ENCODE measurements at regions not wholly inside any gene's neighbourhood (a gene's known extent, or its start where the extent isn't known, plus 50 kb on each side); places are given as distances from the start of the nearest gene placed in this dataset.
"Not testable (repeated sequence)": the region's sequence is repeated elsewhere in the genome, so short reads cannot be mapped to it uniquely, and the experiment has no call there.

DNA sequence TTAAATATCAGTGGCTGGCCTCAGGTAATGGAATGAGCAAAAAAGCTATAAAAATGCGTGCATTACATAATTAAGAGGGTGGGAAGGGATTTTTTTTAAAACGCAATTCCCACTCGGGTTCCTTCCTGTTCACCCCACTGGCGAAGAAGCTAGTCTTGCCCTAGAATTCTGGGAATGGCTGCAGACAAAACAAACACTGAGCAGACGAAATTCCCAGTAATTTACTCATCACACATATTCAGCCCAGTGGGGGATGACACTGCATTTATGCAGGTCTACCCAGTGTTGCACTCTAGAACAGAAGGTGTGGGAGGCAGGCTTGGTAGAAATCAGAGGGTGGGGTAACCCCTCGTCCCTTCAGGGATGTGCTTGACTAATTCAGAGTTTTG is 2695.0 kb upstream of the DEFB115 start:
- DNase-seq, result no peak
- no peaks in the 10 kb centered on the region for H3K9me3 ChIP-seq
- TF ChIP-seq, protein P1, sequence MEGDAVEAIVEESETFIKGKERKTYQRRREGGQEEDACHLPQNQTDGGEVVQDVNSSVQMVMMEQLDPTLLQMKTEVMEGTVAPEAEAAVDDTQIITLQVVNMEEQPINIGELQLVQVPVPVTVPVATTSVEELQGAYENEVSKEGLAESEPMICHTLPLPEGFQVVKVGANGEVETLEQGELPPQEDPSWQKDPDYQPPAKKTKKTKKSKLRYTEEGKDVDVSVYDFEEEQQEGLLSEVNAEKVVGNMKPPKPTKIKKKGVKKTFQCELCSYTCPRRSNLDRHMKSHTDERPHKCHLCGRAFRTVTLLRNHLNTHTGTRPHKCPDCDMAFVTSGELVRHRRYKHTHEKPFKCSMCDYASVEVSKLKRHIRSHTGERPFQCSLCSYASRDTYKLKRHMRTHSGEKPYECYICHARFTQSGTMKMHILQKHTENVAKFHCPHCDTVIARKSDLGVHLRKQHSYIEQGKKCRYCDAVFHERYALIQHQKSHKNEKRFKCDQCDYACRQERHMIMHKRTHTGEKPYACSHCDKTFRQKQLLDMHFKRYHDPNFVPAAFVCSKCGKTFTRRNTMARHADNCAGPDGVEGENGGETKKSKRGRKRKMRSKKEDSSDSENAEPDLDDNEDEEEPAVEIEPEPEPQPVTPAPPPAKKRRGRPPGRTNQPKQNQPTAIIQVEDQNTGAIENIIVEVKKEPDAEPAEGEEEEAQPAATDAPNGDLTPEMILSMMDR (IDR thresholded peaks at IDR 0.05; ENCODE audit: low read depth, low read length), result no peak
- no peaks in the 10 kb centered on the region for H3K36me3 ChIP-seq
- no peaks in the 10 kb centered on the region for H3K4me1 ChIP-seq
- no peaks in the 10 kb centered on the region for H3K27me3 ChIP-seq
- no peak overlapping the region for H3K4me3 ChIP-seq (ENCODE audit: low read depth, low read length)

DNA sequence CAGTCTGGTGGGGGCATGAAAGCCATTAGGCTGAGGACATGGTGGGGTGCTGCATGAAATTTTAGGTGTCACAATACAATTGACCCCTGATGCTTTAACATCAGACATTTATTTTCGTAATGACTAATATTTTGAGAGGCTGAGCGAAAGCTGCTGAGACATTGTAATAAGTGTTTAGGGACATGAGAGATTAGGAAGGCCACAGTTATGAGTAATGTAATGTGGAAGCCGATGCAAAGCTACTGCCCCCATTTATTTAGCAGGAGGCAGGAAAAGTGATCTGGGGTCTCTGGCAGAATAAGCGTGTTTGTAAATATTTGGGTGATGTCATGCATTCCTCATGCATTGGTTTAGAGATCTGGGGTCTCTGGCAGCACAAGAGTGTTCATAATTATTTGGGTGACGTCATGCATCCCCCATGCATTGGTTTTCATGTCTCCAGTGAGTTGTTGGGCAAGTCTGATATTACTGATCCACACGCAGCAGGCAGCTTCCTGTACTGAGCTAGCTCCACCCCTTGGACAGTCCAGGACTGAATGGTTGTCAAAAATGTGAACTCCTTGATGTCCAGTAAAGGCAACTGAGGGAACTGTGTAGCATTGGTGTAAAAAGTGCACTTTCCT is 2694.5 kb upstream of the DEFB115 start:
- H3K36me3 ChIP-seq; H3K4me1 ChIP-seq; DNase-seq; H3K27me3 ChIP-seq; H3K9me3 ChIP-seq; H3K4me3 ChIP-seq (ENCODE audit: low read depth, low read length): not testable (repeated sequence)

DNA sequence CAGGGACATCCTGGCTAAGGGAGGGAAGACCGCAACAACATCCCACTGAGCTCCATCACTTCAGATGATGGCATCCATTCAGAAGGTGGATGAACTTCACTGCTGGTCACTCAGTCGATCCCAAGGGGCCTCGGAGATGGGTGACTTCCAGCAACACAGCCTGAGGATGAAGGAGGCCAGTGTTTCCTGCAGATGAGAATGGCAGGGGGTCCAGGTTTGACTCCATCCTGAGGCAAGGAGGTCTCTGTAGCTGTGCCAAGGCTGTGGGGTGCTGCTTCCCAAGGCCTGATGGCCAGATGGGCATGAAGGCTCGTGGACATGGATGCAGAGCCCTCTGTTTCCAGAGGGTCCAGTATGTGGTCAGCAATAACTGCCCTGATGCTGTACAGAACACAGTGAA is 2693.4 kb upstream of the DEFB115 start:
- not testable (repeated sequence) for H3K9me3 ChIP-seq; H3K4me3 ChIP-seq (ENCODE audit: low read depth, low read length); H3K36me3 ChIP-seq; H3K27me3 ChIP-seq; H3K4me1 ChIP-seq; DNase-seq

DNA sequence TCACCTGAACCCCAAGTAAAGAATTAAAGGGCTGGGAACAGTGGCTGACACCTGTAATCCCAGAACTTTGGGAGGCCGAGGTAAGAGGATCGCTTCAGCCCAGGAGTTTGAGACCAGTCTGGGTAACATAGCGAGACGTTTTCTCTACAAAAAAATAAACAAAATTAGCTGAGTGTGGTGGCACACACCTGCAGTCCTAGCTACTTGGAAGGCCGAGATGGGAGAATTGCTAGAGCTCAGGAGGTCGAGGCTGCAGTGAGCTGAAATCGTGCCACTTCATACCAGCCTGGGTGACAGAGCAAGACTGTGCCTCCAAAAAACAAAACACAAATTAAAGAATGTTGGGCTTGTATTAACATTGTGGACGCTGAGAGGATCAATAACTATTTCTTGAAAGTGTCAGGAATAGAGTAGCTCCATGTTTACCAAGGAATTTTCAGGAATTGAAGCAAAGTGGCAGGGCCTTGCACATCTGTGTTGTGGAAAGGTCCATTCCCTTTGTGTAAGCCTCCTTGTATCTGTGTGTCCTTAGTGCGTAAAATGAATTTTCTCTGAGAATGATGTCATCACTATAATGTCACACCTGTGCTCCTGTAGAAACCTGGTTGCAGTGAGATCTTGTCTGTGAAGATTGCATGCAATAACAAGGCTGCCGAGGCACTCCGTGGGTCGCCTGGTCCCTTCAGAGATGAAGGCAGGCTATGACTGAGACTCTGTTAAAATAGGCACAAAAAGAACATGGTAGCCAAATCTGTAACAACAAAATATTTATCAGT is 2692.6 kb upstream of the DEFB115 start:
- not testable (repeated sequence) for H3K27me3 ChIP-seq; H3K4me3 ChIP-seq (ENCODE audit: low read depth, low read length); H3K36me3 ChIP-seq; H3K9me3 ChIP-seq; DNase-seq; H3K4me1 ChIP-seq

DNA sequence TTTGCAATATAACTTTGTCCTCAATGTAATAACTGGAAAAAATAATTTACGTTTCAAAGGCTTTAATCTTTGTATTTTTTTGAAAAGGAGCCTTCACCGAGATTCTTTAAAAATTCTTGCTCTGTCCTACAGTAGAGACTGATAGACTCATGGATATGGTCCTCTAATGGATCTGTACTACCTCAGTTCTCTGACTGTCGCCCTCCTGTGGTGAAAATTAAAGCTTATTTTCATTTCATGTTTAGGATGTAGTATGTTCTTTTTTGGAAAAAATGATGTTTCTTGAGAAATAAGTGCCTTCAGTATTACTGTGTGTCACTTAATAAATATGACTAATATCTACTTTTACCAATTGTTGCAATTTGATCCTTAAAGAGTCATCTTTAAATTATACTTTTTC is 2681.5 kb upstream of the DEFB115 start:
- not testable (repeated sequence) for H3K36me3 ChIP-seq; H3K9me3 ChIP-seq; DNase-seq; H3K4me1 ChIP-seq; H3K27me3 ChIP-seq; H3K4me3 ChIP-seq (ENCODE audit: low read depth, low read length)

DNA sequence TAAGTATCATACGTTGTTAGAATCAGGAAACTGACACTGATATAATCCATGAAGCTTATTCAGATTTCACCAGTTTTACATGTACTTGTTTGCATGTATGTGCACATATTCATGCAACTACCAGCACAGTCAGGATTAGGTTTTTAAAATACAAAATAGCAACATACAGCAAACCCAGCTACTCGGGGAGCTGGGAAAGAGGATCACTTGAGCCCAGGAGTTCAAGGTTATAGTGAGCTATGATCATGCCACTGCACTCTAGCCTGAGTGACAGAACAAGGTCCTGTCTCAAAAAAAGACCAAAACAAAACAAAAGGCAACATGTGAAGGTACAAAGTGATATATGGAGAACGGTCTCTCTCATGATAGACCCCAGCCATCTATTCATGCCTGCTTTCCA is 2665.8 kb upstream of the DEFB115 start:
- H3K4me3 ChIP-seq (ENCODE audit: low read depth, low read length); H3K4me1 ChIP-seq; H3K9me3 ChIP-seq; DNase-seq; H3K36me3 ChIP-seq; H3K27me3 ChIP-seq: not testable (repeated sequence)

DNA sequence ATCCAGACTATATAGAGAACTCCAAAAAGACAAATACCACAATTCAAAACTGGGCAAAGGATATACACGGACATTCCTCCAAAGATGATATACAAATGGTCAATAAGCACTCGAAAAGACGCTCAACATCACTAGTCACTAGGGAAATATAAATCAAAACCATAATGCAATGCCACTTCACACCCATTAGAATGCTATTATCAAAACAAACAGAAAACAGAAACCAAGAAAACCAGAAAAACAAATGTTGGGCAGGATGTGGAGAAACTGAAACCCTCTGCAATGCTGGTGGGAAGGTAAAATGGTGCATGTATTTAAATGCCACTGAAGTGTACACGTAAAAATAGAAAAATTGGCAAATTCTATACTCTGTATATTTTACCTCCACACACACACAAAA is 2664.1 kb upstream of the DEFB115 start:
- not testable (repeated sequence) for H3K27me3 ChIP-seq; H3K4me3 ChIP-seq (ENCODE audit: low read depth, low read length); H3K36me3 ChIP-seq; H3K9me3 ChIP-seq; DNase-seq; H3K4me1 ChIP-seq

DNA sequence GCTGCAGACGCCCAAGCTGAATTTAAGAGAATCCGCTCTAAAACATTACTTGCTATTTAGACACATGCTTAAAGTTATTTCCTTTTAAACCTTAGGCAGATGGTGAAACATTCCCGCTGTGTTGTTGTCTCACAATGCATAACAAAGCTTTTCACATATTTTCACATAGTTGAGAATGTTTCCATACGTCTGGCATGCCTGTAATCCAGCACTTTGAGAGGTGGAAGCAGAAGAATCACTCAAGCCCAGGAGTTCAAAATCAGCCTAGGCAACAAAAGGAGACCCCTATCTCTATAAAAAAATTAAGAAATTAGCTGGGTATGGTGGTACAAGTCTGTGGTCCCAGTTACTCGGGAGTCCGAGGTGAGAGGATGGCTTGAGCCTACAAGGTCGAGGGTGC is 2663.0 kb upstream of the DEFB115 start:
- H3K36me3 ChIP-seq; H3K4me3 ChIP-seq (ENCODE audit: low read depth, low read length); DNase-seq; H3K4me1 ChIP-seq; H3K9me3 ChIP-seq; H3K27me3 ChIP-seq: not testable (repeated sequence)

DNA sequence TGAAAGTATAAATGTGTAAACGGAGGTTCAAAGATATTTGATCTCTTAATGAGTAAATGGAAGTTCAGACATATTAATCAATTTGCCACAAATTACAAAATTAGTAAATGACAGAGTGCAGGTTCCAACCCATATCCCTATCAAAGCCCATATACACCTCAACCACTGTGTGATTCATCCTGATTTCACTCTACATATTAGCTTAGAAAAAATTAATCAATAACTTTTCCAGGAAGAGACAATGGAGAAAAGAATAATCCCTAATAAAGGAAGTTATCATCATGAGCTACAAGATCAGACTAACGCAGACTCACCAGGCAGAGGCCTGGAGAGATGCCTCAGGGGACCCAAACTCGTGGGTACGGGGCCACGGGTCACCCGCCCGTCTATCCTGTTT is 2655.5 kb upstream of the DEFB115 start:
- H3K4me3 ChIP-seq (ENCODE audit: low read depth, low read length), result peak overlapping the region; percentile 83
- H3K36me3 ChIP-seq, result not testable (repeated sequence)

DNA sequence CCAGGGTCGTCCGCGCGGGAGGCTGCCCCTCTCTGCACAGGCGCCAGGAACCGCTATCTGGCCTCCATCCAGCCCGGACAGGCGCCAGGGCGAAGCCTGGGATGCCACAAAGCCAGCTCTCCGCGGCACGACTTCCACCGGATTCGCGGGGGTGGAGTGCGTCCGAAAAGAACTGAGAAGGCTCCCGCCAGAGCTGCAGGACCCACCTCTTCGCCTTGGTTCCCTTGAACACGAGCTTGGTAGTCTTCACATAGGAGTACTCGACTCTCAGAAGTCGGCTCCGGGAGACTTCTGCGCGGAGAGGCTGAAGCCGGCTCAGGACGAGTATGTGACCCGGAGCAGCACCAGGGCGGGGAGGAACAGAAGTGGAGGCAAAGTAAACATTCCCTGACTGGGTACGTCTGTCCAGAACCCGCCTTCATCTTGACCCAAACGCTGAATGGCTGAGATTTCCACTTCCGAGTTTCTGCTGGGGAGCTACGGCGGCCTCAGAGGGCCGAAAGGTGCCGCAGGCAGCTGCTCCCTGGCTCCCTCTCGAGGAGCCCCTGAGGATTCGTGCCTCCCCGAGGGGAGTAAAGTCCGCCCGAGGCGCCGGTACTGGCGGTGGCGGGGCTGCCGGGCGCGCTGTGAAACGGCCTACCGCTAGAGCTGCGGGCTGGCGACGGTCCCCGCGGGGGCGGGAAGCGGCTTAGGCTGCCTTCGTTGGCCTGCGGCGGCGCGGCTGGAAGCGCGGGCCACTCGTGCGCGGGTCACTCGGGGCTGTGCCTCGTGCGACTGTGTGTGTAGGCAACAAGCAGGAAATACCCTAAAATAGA is 2654.9 kb upstream of the DEFB115 start:
- H3K4me3 ChIP-seq (ENCODE audit: low read depth, low read length), result peak overlapping the region; percentile 83
- H3K27me3 ChIP-seq, H3K4me1 ChIP-seq, H3K36me3 ChIP-seq, H3K9me3 ChIP-seq: not testable (repeated sequence)
- TF ChIP-seq, protein P1 (IDR thresholded peaks at IDR 0.05; ENCODE audit: low read depth, low read length), result peak; percentile 71
- DNase-seq, result peak; percentile 89

More for the DNA sequence above, 2655.5 kb upstream of the DEFB115 start:
- not testable (repeated sequence) for DNase-seq, H3K4me1 ChIP-seq, H3K9me3 ChIP-seq, H3K27me3 ChIP-seq

DNA sequence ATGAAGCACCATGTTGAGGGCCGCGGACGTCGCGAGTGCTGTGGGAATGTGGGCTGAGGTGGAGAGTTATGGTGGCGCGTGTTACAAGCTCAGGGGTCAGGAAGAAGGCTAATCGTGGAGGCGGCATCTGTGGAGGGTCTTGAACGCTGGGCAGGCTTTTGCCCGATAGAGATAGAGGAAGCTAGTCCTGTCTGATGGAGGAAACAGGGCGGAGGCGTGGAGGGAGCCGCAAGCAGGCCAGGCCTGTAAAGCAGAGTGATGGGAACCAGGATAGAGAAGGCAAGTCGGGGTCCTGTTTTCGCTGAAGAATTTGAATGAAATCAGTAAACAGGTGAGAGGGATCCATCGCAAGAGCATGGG is 2654.3 kb upstream of the DEFB115 start:
- H3K9me3 ChIP-seq, H3K36me3 ChIP-seq, H3K27me3 ChIP-seq, H3K4me1 ChIP-seq, DNase-seq: not testable (repeated sequence)
- peak overlapping the region; percentile 83 for H3K4me3 ChIP-seq (ENCODE audit: low read depth, low read length)

All from BE2C (cell line).